ENCODE measurements at regions not wholly inside any gene's neighbourhood (a gene's known extent, or its start where the extent isn't known, plus 50 kb on each side); places are given as distances from the start of the nearest gene placed in this dataset.

DNA sequence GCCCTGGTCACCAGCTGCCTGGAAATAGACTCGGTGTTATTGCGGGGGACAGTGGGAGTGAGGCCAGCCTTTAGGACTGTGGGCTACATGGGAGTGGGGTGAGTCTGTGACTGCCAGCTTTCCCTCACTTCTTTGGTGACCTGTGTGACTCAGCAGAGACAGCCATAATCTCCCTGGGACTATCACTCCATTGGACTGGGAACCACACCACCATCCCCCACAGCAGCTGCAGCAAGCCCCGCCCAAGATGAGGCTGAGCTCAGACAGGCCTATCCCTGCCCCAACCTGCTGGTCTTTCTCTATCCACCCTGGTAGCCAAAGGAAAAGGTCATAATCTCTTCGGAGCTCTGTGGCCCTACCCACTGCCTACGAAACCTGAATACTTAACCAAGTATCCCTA, 263.2 kb downstream of the FZD1 start:
- TF ChIP-seq, protein P1, sequence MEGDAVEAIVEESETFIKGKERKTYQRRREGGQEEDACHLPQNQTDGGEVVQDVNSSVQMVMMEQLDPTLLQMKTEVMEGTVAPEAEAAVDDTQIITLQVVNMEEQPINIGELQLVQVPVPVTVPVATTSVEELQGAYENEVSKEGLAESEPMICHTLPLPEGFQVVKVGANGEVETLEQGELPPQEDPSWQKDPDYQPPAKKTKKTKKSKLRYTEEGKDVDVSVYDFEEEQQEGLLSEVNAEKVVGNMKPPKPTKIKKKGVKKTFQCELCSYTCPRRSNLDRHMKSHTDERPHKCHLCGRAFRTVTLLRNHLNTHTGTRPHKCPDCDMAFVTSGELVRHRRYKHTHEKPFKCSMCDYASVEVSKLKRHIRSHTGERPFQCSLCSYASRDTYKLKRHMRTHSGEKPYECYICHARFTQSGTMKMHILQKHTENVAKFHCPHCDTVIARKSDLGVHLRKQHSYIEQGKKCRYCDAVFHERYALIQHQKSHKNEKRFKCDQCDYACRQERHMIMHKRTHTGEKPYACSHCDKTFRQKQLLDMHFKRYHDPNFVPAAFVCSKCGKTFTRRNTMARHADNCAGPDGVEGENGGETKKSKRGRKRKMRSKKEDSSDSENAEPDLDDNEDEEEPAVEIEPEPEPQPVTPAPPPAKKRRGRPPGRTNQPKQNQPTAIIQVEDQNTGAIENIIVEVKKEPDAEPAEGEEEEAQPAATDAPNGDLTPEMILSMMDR (IDR thresholded peaks at IDR 0.05), result no peak
- TF ChIP-seq POLR2A (IDR thresholded peaks at IDR 0.05), result no peak
